ENCODE measurements at regions not wholly inside any gene's neighbourhood (a gene's known extent, or its start where the extent isn't known, plus 50 kb on each side); places are given as distances from the start of the nearest gene placed in this dataset.

DNA sequence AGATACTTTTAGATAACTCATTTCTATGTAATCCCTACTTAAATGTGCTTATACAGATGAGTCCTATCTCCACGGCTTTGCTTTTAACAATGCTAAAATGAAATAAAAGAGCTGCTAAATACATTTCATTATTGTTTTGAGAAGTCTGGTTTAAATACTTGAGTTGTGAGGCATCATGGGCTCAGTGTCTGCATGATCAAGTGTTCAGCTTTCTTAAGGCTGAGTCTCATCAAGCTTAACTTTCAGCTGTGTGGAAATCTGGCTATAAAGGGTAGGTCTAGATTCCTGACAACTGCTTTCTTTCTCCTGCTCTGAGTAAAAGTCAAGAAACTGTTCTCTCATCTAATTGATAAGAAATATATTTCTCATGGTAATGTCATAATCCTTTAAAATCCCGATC, 235.4 kb downstream of the FSCB start:
- no peak for TF ChIP-seq CTCF (conservative IDR thresholded peaks at IDR 0.05; ENCODE audit: low read depth, low read length)
- TF ChIP-seq EZH2 (IDR thresholded peaks at IDR 0.05; ENCODE audit: low read length, unreplicated experiment) = no peak
- TF ChIP-seq EZH2phosphoT487 (IDR thresholded peaks at IDR 0.05; ENCODE audit: borderline replicate concordance, low read length) = no peak

All from PC-3 (cell line).